OCI-LY7 (cell line): ENCODE measurements at regions not wholly inside any gene's neighbourhood (a gene's known extent, or its start where the extent isn't known, plus 50 kb on each side); places are given as distances from the start of the nearest gene placed in this dataset.

ENCODE experiments used
- BruUV-seq: library from RNA; stranded (reverse); fragments of 400-500 nt; replicated peaks from 2 replicates; lab custom pipeline; 2021; lab: Mats Ljungman, UMichigan
- CTCF ChIA-PET: fragments of 300-600 bp; sonication (Branson Sonifier 250); formaldehyde crosslinking; loops from one replicate; lab custom pipeline; 2022; ENCODE audit warnings: antibody characterized with exemption; ENCODE audit not compliant: unreplicated experiment; lab: Charles Lee
- POLR2A ChIA-PET: fragments of 300-600 bp; sonication (Branson Sonifier 250); formaldehyde crosslinking; loops from one replicate; lab custom pipeline; 2022; ENCODE audit warnings: antibody characterized with exemption; lab: Charles Lee
- DNase-seq: peaks from one replicate; pipeline ENCODE4 v3.0.0-alpha.2; 2015; ENCODE audit warnings: low spot score
- H2AFZ ChIP-seq: fragments of 200-600 bp; sonication (generic), shearing (Covaris generic); 2 replicates; pipeline ENCODE4 v1.6.1; 2014; ENCODE audit warnings: mild to moderate bottlenecking, antibody characterized with exemption, low read length, moderate library complexity
- H3K27ac ChIP-seq: fragments of 200-600 bp; sonication (generic); 2 replicates; pipeline ENCODE4 v1.5.1; 2014; ENCODE audit warnings: mixed run types, low read depth, mild to moderate bottlenecking, moderate library complexity, low read length, inconsistent platforms; ENCODE audit not compliant: poor library complexity, severe bottlenecking
- H3K36me3 ChIP-seq: fragments of 200-600 bp; sonication (generic); 2 replicates; pipeline ENCODE4 v1.6.1; 2014; ENCODE audit warnings: mild to moderate bottlenecking, antibody characterized with exemption, low read length, moderate library complexity, mixed read lengths; ENCODE audit not compliant: insufficient read depth
- H3K4me1 ChIP-seq: fragments of 200-600 bp; sonication (generic); 2 replicates; pipeline ENCODE4 v1.5.1; 2014; ENCODE audit warnings: mild to moderate bottlenecking, low read length; ENCODE audit not compliant: insufficient read depth, poor library complexity, severe bottlenecking
- H3K4me2 ChIP-seq: fragments of 200-600 bp; sonication (generic); 2 replicates; pipeline ENCODE4 v1.6.1; 2014; ENCODE audit warnings: mild to moderate bottlenecking, low read length
- H3K4me3 ChIP-seq: fragments of 200-600 bp; sonication (generic); 2 replicates; pipeline ENCODE4 v1.5.1; 2014; ENCODE audit warnings: mild to moderate bottlenecking, low read depth, low read length; ENCODE audit not compliant: poor library complexity, severe bottlenecking
- H3K79me2 ChIP-seq: fragments of 200-600 bp; sonication (generic); 2 replicates; pipeline ENCODE4 v1.6.1; 2016; ENCODE audit warnings: low read depth, mild to moderate bottlenecking, low read length, moderate library complexity, mixed read lengths; ENCODE audit not compliant: insufficient read depth
- H3K9me2 ChIP-seq: fragments of 200-600 bp; sonication (generic); 2 replicates; pipeline ENCODE4 v1.6.1; 2016; ENCODE audit warnings: mild to moderate bottlenecking, low read length, mixed read lengths; ENCODE audit not compliant: insufficient read depth
- H3K9me3 ChIP-seq: fragments of 200-600 bp; sonication (generic); 2 replicates; pipeline ENCODE4 v1.6.1; 2014; ENCODE audit warnings: mild to moderate bottlenecking, mixed run types, low read length, mixed read lengths
- H4K20me1 ChIP-seq: fragments of 200-600 bp; sonication (generic); 2 replicates; pipeline ENCODE4 v1.6.1; 2014; ENCODE audit warnings: mild to moderate bottlenecking, antibody characterized with exemption, low read length, moderate library complexity, mixed read lengths; ENCODE audit not compliant: insufficient read depth
- EZH2phosphoT487 ChIP-seq: fragments of 200-600 bp; sonication (generic); IDR thresholded peaks from 2 replicates; pipeline ENCODE4 v1.6.1; 2018; ENCODE audit warnings: low read depth, borderline replicate concordance, mild to moderate bottlenecking, mixed run types, antibody characterized with exemption, low read length, moderate library complexity, mixed read lengths
- intact Hi-C: fragments of 100-400 bp; cut with micrococcal nuclease; formaldehyde crosslinking; loops from one replicate; pipeline ENCODE4 v1.10.0; 2022; ENCODE audit not compliant: unreplicated experiment
- TF ChIP-seq, protein P1 (sequence below): fragments of 200-600 bp; sonication (generic); conservative IDR thresholded peaks from 2 replicates; pipeline ENCODE4 v1.5.1; 2014; ENCODE audit warnings: mild to moderate bottlenecking, antibody characterized with exemption, low read length, moderate library complexity, mixed read lengths

DNA sequence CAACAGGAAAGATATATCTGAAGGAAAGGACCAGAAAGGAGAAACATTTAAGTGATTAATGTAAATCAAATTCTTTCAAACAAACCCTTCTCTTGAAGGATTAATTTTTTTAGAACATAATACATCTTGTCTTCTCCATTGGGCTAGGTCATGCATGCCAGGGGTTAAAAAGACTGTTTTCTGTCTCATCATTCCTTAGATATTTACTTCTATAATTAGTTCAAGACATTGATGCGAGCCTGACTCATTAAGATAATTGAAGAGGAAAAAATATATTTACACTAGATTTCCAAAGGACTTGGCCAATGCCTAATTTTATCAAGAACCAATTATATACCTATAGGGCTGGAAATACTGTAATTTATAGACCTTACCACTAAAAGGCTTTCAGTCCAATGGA, 166.6 kb upstream of the SETBP1 start:
- Histone ChIP-seq H2AFZ (no peak overlapping the region), H3K79me2 (no peaks in the 10 kb centered on the region), H3K9me3 (no peaks in the 10 kb centered on the region), H3K4me3 (no peak overlapping the region), H3K36me3 (no peaks in the 10 kb centered on the region), H4K20me1 (no peaks in the 10 kb centered on the region), H3K9me2 (no peaks in the 10 kb centered on the region), H3K27ac (no peak overlapping the region), H3K4me2 (no peak overlapping the region), H3K4me1 (no peaks in the 10 kb centered on the region)
- no TSS peak for BruUV-seq
- intact Hi-C loops, result no loop called here
- POLR2A ChIA-PET, result no interaction called here
- CTCF ChIA-PET, result no interaction called here
- DNase-seq, result no peak
- TF ChIP-seq EZH2phosphoT487, result no peak
- TF ChIP-seq, protein P1, sequence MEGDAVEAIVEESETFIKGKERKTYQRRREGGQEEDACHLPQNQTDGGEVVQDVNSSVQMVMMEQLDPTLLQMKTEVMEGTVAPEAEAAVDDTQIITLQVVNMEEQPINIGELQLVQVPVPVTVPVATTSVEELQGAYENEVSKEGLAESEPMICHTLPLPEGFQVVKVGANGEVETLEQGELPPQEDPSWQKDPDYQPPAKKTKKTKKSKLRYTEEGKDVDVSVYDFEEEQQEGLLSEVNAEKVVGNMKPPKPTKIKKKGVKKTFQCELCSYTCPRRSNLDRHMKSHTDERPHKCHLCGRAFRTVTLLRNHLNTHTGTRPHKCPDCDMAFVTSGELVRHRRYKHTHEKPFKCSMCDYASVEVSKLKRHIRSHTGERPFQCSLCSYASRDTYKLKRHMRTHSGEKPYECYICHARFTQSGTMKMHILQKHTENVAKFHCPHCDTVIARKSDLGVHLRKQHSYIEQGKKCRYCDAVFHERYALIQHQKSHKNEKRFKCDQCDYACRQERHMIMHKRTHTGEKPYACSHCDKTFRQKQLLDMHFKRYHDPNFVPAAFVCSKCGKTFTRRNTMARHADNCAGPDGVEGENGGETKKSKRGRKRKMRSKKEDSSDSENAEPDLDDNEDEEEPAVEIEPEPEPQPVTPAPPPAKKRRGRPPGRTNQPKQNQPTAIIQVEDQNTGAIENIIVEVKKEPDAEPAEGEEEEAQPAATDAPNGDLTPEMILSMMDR, result no peak

GRCh38 chr18:44514766-44515165, 165.9 kb upstream of the SETBP1 start:
- Histone ChIP-seq H3K9me2 (no peaks in the 10 kb centered on the region), H4K20me1 (no peaks in the 10 kb centered on the region), H3K4me2 (no peak overlapping the region), H3K27ac (no peak overlapping the region), H3K36me3 (no peaks in the 10 kb centered on the region), H3K9me3 (no peaks in the 10 kb centered on the region), H3K4me3 (no peak overlapping the region), H3K79me2 (no peaks in the 10 kb centered on the region), H2AFZ (no peak overlapping the region), H3K4me1 (no peaks in the 10 kb centered on the region)
- DNase-seq, result no peak
- CTCF ChIA-PET, result no interaction called here
- BruUV-seq, result no TSS peak
- TF ChIP-seq, protein P1, result no peak
- TF ChIP-seq EZH2phosphoT487, result no peak
- intact Hi-C loops, result no loop called here
- POLR2A ChIA-PET, result no interaction called here

DNA sequence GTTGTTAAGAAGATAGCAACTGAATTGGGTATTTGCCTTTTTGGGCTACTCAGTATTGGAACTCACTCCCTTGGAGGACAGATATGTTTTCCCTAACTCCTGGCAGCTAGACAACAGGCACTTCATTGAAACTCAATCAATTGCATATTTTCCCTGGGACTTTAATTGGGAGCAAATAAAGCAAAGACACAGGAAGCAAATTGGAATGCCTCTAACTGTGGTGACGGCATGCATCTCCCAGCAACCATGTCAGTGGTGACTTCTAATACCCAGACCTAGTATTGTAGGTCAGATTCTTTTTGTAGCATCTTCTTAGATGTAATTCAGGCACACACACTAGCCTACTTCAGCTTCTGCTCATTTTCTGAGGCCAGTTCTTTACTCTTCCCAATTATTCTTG, 164.2 kb upstream of the SETBP1 start:
- ChIA-PET POLR2A (no interaction called here), CTCF (no interaction called here)
- no peaks in the 10 kb centered on the region for H4K20me1 ChIP-seq
- H3K27ac ChIP-seq, result no peak overlapping the region
- H3K4me1 ChIP-seq, result no peaks in the 10 kb centered on the region
- no peaks in the 10 kb centered on the region for H3K9me3 ChIP-seq
- H3K4me2 ChIP-seq, result no peak overlapping the region
- no peak for TF ChIP-seq EZH2phosphoT487
- TF ChIP-seq, protein P1, result no peak
- no peaks in the 10 kb centered on the region for H3K79me2 ChIP-seq
- H3K9me2 ChIP-seq, result no peaks in the 10 kb centered on the region
- H3K4me3 ChIP-seq, result no peak overlapping the region
- intact Hi-C loops, result no loop called here
- no peaks in the 10 kb centered on the region for H3K36me3 ChIP-seq
- BruUV-seq, result no TSS peak
- DNase-seq, result no peak
- H2AFZ ChIP-seq, result no peak overlapping the region
